A549 (cell line): ENCODE measurements at regions not wholly inside any gene's neighbourhood (a gene's known extent, or its start where the extent isn't known, plus 50 kb on each side); places are given as distances from the start of the nearest gene placed in this dataset.

Experiments
- ATAC-seq, 2 experiments: fragments of 200-7000 bp in 1 of 2; fragments of >200 bp in 1 of 2; cut with Nextera tagmentation in 1 of 2; cut with Tn5 transposase in 1 of 2; 3 replicates each; pipeline versions ENCODE4 v1.8.0 to v1.9.1; 2018 to 2020; ENCODE audit warnings: mild to moderate bottlenecking in 1 of 2, moderate library complexity in 1 of 2
- CTCF ChIA-PET: fragments of 300-600 bp; sonication (Branson Sonifier 250); formaldehyde crosslinking; extraction: SDS; loops from one replicate; lab custom pipeline; 2021; ENCODE audit warnings: antibody characterized with exemption, inconsistent platforms; lab: Yijun Ruan, JAX
- POLR2A ChIA-PET: fragments of 350-600 bp; formaldehyde crosslinking; extraction: SDS; loops from one replicate; lab custom pipeline; 2021; ENCODE audit warnings: antibody characterized with exemption, inconsistent platforms; lab: Yijun Ruan, JAX
- DNase-seq, 2 experiments: peaks; one replicate each; pipeline versions ENCODE4 v3.0.0 to v3.0.0-alpha.2; 2011 to 2016; ENCODE audit warnings: low read depth in 1 of 2, low spot score in 1 of 2
- FAIRE-seq: peaks from 2 replicates; lab custom pipeline; 2011; peaks lifted over from hg19 to GRCh38; lab: Jason Lieb, UNC
- H3K27ac ChIP-seq, 2 experiments: fragments of >200 bp; sonication (Bioruptor Twin); formaldehyde crosslinking; 3 replicates each; pipeline ENCODE4 v1.5.1; 2016 to 2017
- H3K4me1 ChIP-seq: fragments of >200 bp; sonication (Bioruptor Twin); formaldehyde crosslinking; 3 replicates; pipeline ENCODE4 v1.6.1; 2016
- H3K4me2 ChIP-seq: fragments of >200 bp; sonication (Bioruptor Twin); formaldehyde crosslinking; 3 replicates; pipeline ENCODE4 v1.6.1; 2016
- H3K4me3 ChIP-seq: fragments of >200 bp; sonication (Bioruptor Twin); formaldehyde crosslinking; 3 replicates; pipeline ENCODE4 v1.5.1; 2016
- H3K9me3 ChIP-seq: fragments of >200 bp; sonication (Bioruptor Twin); formaldehyde crosslinking; 3 replicates; pipeline ENCODE4 v1.6.1; 2016
- CBX8 ChIP-seq: fragments of 200-600 bp; sonication (generic); IDR thresholded peaks from 2 replicates; pipeline ENCODE4 v1.6.1; 2016
- E2F6 ChIP-seq: IDR thresholded peaks from 2 replicates; pipeline ENCODE4 v1.6.1; 2012; ENCODE audit warnings: low read depth, borderline replicate concordance
- EHF ChIP-seq: fragments of 250-450 bp; sonication (Bioruptor Pico); IDR thresholded peaks from 2 replicates; pipeline ENCODE4 v1.5.0; 2020; ENCODE audit warnings: mild to moderate bottlenecking
- ELK1 ChIP-seq: fragments of 150-350 bp; IDR thresholded peaks from 2 replicates; pipeline ENCODE4 v1.6.1; 2014; ENCODE audit warnings: low read depth, mild to moderate bottlenecking, low read length
- EP300 ChIP-seq, 2 experiments: fragments of >200 bp; sonication (Bioruptor Twin); formaldehyde crosslinking; IDR thresholded peaks; 2 replicates in 1 of 2; 3 replicates in 1 of 2; pipeline ENCODE4 v1.6.1; 2016 to 2017
- FOXS1 ChIP-seq: fragments of 250-450 bp; sonication (Bioruptor Pico); IDR thresholded peaks from 2 replicates; pipeline ENCODE4 v1.5.0; 2020; ENCODE audit warnings: mild to moderate bottlenecking, moderate library complexity
- HDAC2 ChIP-seq: fragments of 200-600 bp; sonication (generic); IDR thresholded peaks from 2 replicates; pipeline ENCODE4 v1.6.1; 2016
- HES2 ChIP-seq: fragments of >200 bp; sonication (Bioruptor Twin); formaldehyde crosslinking; IDR thresholded peaks from 2 replicates; pipeline ENCODE4 v1.6.1; 2016
- HMGXB4 ChIP-seq: fragments of 250-450 bp; sonication (Bioruptor Pico); IDR thresholded peaks from 2 replicates; pipeline ENCODE4 v1.5.0; 2021; ENCODE audit warnings: mild to moderate bottlenecking, moderate library complexity, borderline replicate concordance
- JUN ChIP-seq, 2 experiments: fragments of >200 bp; sonication (Bioruptor Twin); formaldehyde crosslinking; IDR thresholded peaks; 2 replicates in 1 of 2; 3 replicates in 1 of 2; pipeline ENCODE4 v1.6.1; 2016 to 2017
- JUNB ChIP-seq: fragments of >200 bp; sonication (Bioruptor Twin); formaldehyde crosslinking; IDR thresholded peaks from 2 replicates; pipeline ENCODE4 v1.6.1; 2016
- POLR2AphosphoS2 ChIP-seq: conservative IDR thresholded peaks from 2 replicates; pipeline ENCODE4 v1.6.1; 2012; ENCODE audit warnings: low read length, improper control_type of control experiment, inconsistent platforms
- RFX5 ChIP-seq: fragments of 450-650 bp; IDR thresholded peaks from 2 replicates; pipeline ENCODE4 v1.7.1; 2014; ENCODE audit warnings: antibody characterized with exemption, mild to moderate bottlenecking, moderate library complexity
- RNF2 ChIP-seq: fragments of 200-600 bp; sonication (generic); IDR thresholded peaks from 2 replicates; pipeline ENCODE4 v1.6.1; 2016; ENCODE audit warnings: low read depth, mild to moderate bottlenecking, antibody characterized with exemption, moderate library complexity, borderline replicate concordance
- TP53 ChIP-seq: fragments of 250-450 bp; sonication (Bioruptor Pico); IDR thresholded peaks from 2 replicates; pipeline ENCODE4 v1.5.0; 2021; ENCODE audit warnings: mild to moderate bottlenecking, moderate library complexity
- USF2 ChIP-seq: fragments of 450-650 bp; IDR thresholded peaks from 2 replicates; pipeline ENCODE4 v1.6.1; 2014; ENCODE audit warnings: antibody characterized with exemption
- ZNF302 ChIP-seq: fragments of 250-450 bp; sonication (Bioruptor Pico); IDR thresholded peaks from 2 replicates; pipeline ENCODE4 v1.9.0; 2021; ENCODE audit warnings: inconsistent platforms, mild to moderate bottlenecking, moderate library complexity
- whole genome bisulfite sequencing: methylation state at CpG from one replicate; pipeline ENCODE4 v1.1.6; 2017; ENCODE audit errors: missing lambda C conversion rate; 5-methylcytosine and 5-hydroxymethylcytosine counted together

- CTCF ChIA-PET = no interaction called here
- ATAC-seq (no peak), DNase-seq (no peak), FAIRE-seq (no peak)
- POLR2A ChIA-PET = no interaction called here
- H3K9me3 ChIP-seq = 0 out of 3 replicates have a peak, but pooled peaks cover 5% of the 10 kb centered on the region
- no peak overlapping the region for H3K4me2 ChIP-seq
- TF ChIP-seq CBX8 (no peak), ZNF302 (CRISPR knock-in tag) (no peak), ELK1 (no peak)
- no peak overlapping the region for H3K27ac ChIP-seq
- H3K4me1 ChIP-seq = no peaks in the 10 kb centered on the region
- H3K4me3 ChIP-seq = no peak overlapping the region
Observed at GRCh38 chr16:72397876-72398275, 225.9 kb upstream of the PMFBP1 start.

- FAIRE-seq (no peak), DNase-seq (no peak)
Observed at GRCh38 chr16:72394526-72394925, 222.6 kb upstream of the PMFBP1 start.

GRCh38 chr16:72389791-72390190 lies 217.8 kb upstream of the PMFBP1 start:
- ChIA-PET POLR2A (no interaction called here), CTCF (interaction anchor here (1.8 kb wide), 1 partner anchor 10 kb away, joined by 4 read pairs; no protein-coding TSS in a partner anchor)
- TF ChIP-seq ZNF302 (CRISPR knock-in tag) (no peak), HES2 (no peak), JUN (IDR thresholded peaks at IDR 0.05) (no peak), RFX5 (no peak), CBX8 (no peak), EHF (CRISPR knock-in tag) (no peak), FOXS1 (CRISPR knock-in tag) (no peak), EP300 (IDR thresholded peaks at IDR 0.05) (no peak), TP53 (no peak), JUNB (no peak)
- ATAC-seq = no peak
- H3K9me3 ChIP-seq = peaks cover 13% of the 10 kb centered on the region; the same call in 2 of the 3 replicates
- H3K4me2 ChIP-seq = no peak overlapping the region
- 61% methylated on average over 3 of the region's 3 CpGs for WGBS
- no peak for FAIRE-seq
- H3K4me1 ChIP-seq = no peaks in the 10 kb centered on the region
- no peak for DNase-seq
- no peak overlapping the region for H3K27ac ChIP-seq
- no peak overlapping the region for H3K4me3 ChIP-seq

More at GRCh38 chr16:72394526-72394925, 222.6 kb upstream of the PMFBP1 start:
- Histone ChIP-seq H3K4me3 (no peak overlapping the region), H3K4me2 (no peak overlapping the region), H3K9me3 (0 out of 3 replicates have a peak, but pooled peaks cover 5% of the 10 kb centered on the region), H3K27ac (no peak overlapping the region), H3K4me1 (no peaks in the 10 kb centered on the region)
- ChIA-PET CTCF (no interaction called here), POLR2A (no interaction called here)
- TF ChIP-seq HMGXB4 (CRISPR knock-in tag) = no peak
- no peak for TF ChIP-seq POLR2AphosphoS2
- TF ChIP-seq RNF2 = no peak
- no peak for ATAC-seq

- POLR2A ChIA-PET = no interaction called here
- CTCF ChIA-PET = interaction anchor here (0.6 to 1.4 kb wide), 2 partner anchors 13 to 32 kb away, joined by 3 to 7 read pairs; no protein-coding TSS in a partner anchor
- TF ChIP-seq HDAC2 (no peak), E2F6 (no peak), USF2 (no peak)
- Histone ChIP-seq H3K9me3 (peaks cover 10% of the 10 kb centered on the region; the same call in 2 of the 3 replicates), H3K4me3 (no peak overlapping the region), H3K4me2 (no peak overlapping the region), H3K27ac (no peak overlapping the region), H3K4me1 (no peaks in the 10 kb centered on the region)
- ATAC-seq (no peak), DNase-seq (no peak), FAIRE-seq (no peak)
Observed at GRCh38 chr16:72388007-72388406, 216.1 kb upstream of the PMFBP1 start.
